ENCODE measurements at regions not wholly inside any gene's neighbourhood (a gene's known extent, or its start where the extent isn't known, plus 50 kb on each side); places are given as distances from the start of the nearest gene placed in this dataset.

- H3K27ac ChIP-seq (replicated peaks) = no peak overlapping the region
- DNase-seq (ENCODE audit: low read depth in 1 of 2, low spot score in 1 of 2) = no peak
- no peak overlapping the region for H3K4me3 ChIP-seq (replicated peaks; ENCODE audit: insufficient read depth, low read length)
- H3K27me3 ChIP-seq (ENCODE audit: insufficient read depth, poor library complexity, severe bottlenecking) = no peaks in the 10 kb centered on the region
- TF ChIP-seq POLR2AphosphoS5 (IDR thresholded peaks at IDR 0.05; ENCODE audit: low read depth) = no peak
Observed at GRCh38 chr6:168388641-168389633, 52.0 kb upstream of the SMOC2 start.

DNA sequence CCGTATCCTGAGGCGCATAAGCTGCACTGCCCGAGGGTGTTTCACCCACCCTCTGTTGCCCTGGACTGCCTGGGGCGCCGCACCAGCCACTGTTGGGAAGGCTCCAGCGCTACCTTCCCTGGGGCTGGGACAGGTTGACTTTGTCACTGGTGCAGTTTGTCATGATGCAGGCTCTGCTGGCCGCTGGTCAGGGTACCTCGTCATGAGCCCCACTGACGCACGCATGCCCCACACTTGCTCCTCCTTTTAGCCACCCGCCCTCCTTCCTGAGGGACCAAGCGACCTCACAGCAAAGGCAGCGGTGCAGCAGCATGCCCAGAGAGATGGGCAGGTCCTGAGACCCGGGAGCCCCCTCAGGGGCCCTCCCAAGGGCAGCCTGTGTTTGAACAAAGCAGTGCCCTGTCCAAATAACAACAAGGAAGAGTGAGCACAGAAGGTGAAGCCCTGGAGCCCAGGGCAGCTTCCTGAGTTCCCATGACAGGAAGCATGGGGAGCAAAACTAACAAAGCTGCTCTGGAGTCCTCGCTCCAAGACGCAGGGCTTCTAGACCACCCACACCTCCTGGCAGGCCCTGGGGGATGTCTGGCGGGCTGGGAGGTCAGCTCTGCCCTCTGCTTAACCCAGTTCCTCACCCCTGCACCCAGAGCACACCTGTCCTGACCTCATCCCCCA lies 50.1 kb upstream of the SMOC2 start:
- H3K4me3 ChIP-seq (replicated peaks; ENCODE audit: insufficient read depth, low read length) = no peak overlapping the region
- no peak for TF ChIP-seq GABPA (IDR thresholded peaks at IDR 0.05; ENCODE audit: low read depth)
- TF ChIP-seq, protein P1, sequence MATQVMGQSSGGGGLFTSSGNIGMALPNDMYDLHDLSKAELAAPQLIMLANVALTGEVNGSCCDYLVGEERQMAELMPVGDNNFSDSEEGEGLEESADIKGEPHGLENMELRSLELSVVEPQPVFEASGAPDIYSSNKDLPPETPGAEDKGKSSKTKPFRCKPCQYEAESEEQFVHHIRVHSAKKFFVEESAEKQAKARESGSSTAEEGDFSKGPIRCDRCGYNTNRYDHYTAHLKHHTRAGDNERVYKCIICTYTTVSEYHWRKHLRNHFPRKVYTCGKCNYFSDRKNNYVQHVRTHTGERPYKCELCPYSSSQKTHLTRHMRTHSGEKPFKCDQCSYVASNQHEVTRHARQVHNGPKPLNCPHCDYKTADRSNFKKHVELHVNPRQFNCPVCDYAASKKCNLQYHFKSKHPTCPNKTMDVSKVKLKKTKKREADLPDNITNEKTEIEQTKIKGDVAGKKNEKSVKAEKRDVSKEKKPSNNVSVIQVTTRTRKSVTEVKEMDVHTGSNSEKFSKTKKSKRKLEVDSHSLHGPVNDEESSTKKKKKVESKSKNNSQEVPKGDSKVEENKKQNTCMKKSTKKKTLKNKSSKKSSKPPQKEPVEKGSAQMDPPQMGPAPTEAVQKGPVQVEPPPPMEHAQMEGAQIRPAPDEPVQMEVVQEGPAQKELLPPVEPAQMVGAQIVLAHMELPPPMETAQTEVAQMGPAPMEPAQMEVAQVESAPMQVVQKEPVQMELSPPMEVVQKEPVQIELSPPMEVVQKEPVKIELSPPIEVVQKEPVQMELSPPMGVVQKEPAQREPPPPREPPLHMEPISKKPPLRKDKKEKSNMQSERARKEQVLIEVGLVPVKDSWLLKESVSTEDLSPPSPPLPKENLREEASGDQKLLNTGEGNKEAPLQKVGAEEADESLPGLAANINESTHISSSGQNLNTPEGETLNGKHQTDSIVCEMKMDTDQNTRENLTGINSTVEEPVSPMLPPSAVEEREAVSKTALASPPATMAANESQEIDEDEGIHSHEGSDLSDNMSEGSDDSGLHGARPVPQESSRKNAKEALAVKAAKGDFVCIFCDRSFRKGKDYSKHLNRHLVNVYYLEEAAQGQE (IDR thresholded peaks at IDR 0.05; ENCODE audit: insufficient replicate concordance, low read depth) = no peak
- no peak for TF ChIP-seq POLR2AphosphoS5 (IDR thresholded peaks at IDR 0.05; ENCODE audit: low read depth)
- H3K27ac ChIP-seq (replicated peaks) = no peak overlapping the region
- DNase-seq (ENCODE audit: low read depth in 1 of 2, low spot score in 1 of 2) = no peak
- H3K27me3 ChIP-seq (ENCODE audit: insufficient read depth, poor library complexity, severe bottlenecking) = no peaks in the 10 kb centered on the region

Data from HL-60 (cell line).